SK-N-SH treated with all-trans-retinoic acid at 6 μM for 48 hours (cell line): ENCODE measurements at regions not wholly inside any gene's neighbourhood (a gene's known extent, or its start where the extent isn't known, plus 50 kb on each side); places are given as distances from the start of the nearest gene placed in this dataset.

Experiments used
- ATAC-seq: fragments of 200-7000 bp; cut with Tn5 transposase; 3 replicates; pipeline ENCODE4 v1.9.1; 2020; ENCODE audit warnings: mild to moderate bottlenecking, moderate library complexity
- BACH2 ChIP-seq: fragments of 250-450 bp; sonication (Bioruptor Pico); IDR thresholded peaks from 2 replicates; pipeline ENCODE4 v1.9.0; 2021; ENCODE audit warnings: mild to moderate bottlenecking, borderline replicate concordance
- CSDC2 ChIP-seq: fragments of 250-450 bp; sonication (Bioruptor Pico); IDR thresholded peaks from 2 replicates; pipeline ENCODE4 v1.5.0; 2020; ENCODE audit warnings: mild to moderate bottlenecking, moderate library complexity
- ESRRG ChIP-seq: fragments of 250-450 bp; sonication (Bioruptor Pico); IDR thresholded peaks from 2 replicates; pipeline ENCODE4 v1.6.1; 2021; ENCODE audit warnings: mild to moderate bottlenecking
- GLIS3 ChIP-seq: fragments of 250-450 bp; sonication (Bioruptor Pico); IDR thresholded peaks from 2 replicates; pipeline ENCODE4 v1.5.0; 2020; ENCODE audit warnings: mild to moderate bottlenecking, moderate library complexity
- ISL1 ChIP-seq: fragments of 250-450 bp; sonication (Bioruptor Pico); IDR thresholded peaks from 2 replicates; pipeline ENCODE4 v2.1.2; 2022; ENCODE audit warnings: mild to moderate bottlenecking, moderate library complexity
- OSR1 ChIP-seq: fragments of 250-450 bp; sonication (Bioruptor Pico); IDR thresholded peaks from 2 replicates; pipeline ENCODE4 v1.8.0; 2022; ENCODE audit warnings: moderate library complexity, mild to moderate bottlenecking, inconsistent platforms
- PPARA ChIP-seq: fragments of 250-450 bp; sonication (Bioruptor Pico); IDR thresholded peaks from 2 replicates; pipeline ENCODE4 v1.5.0; 2020; ENCODE audit warnings: mild to moderate bottlenecking, borderline replicate concordance
- RARB ChIP-seq: fragments of 250-450 bp; sonication (Bioruptor Pico); IDR thresholded peaks from 2 replicates; pipeline ENCODE4 v1.8.0; 2021; ENCODE audit warnings: mild to moderate bottlenecking, moderate library complexity
- SNAI2 ChIP-seq: fragments of 250-450 bp; sonication (Bioruptor Pico); IDR thresholded peaks from 2 replicates; pipeline ENCODE4 v1.5.0; 2020; ENCODE audit warnings: mild to moderate bottlenecking, moderate library complexity
- TCF4 ChIP-seq: fragments of 250-450 bp; sonication (Bioruptor Pico); IDR thresholded peaks from 2 replicates; pipeline ENCODE4 v1.8.0; 2021; ENCODE audit warnings: mild to moderate bottlenecking, moderate library complexity, borderline replicate concordance
- TOX ChIP-seq: fragments of 250-450 bp; sonication (Bioruptor Pico); IDR thresholded peaks from 2 replicates; pipeline ENCODE4 v1.8.0; 2021; ENCODE audit warnings: mild to moderate bottlenecking, moderate library complexity, borderline replicate concordance
- ZC3H10 ChIP-seq: fragments of 250-450 bp; sonication (Bioruptor Pico); IDR thresholded peaks from 2 replicates; pipeline ENCODE4 v1.5.1; 2021; ENCODE audit warnings: mild to moderate bottlenecking, moderate library complexity
- ZFP3 ChIP-seq: fragments of 250-450 bp; sonication (Bioruptor Pico); IDR thresholded peaks from 2 replicates; pipeline ENCODE4 v1.5.0; 2020; ENCODE audit warnings: mild to moderate bottlenecking, moderate library complexity
- ZFP30 ChIP-seq: fragments of 450-650 bp; formaldehyde crosslinking; IDR thresholded peaks from 2 replicates; pipeline ENCODE4 v1.5.0; 2022; ENCODE audit warnings: mild to moderate bottlenecking, moderate library complexity
- ZNF565 ChIP-seq: fragments of 450-650 bp; formaldehyde crosslinking; conservative IDR thresholded peaks from 2 replicates; pipeline ENCODE4 v1.5.0; 2020; ENCODE audit warnings: low read depth, mild to moderate bottlenecking, moderate library complexity
- ZNF70 ChIP-seq: fragments of 450-650 bp; formaldehyde crosslinking; IDR thresholded peaks from 2 replicates; pipeline ENCODE4 v1.5.0; 2020; ENCODE audit warnings: mild to moderate bottlenecking, moderate library complexity
- ZNF8 ChIP-seq: fragments of 450-650 bp; formaldehyde crosslinking; IDR thresholded peaks from 2 replicates; pipeline ENCODE4 v1.5.0; 2020; ENCODE audit warnings: mild to moderate bottlenecking, moderate library complexity
- TF ChIP-seq, protein P1 (sequence below): fragments of 250-450 bp; sonication (Bioruptor Pico); IDR thresholded peaks from 2 replicates; pipeline ENCODE4 v1.8.0; 2021; ENCODE audit warnings: low read depth, mild to moderate bottlenecking, moderate library complexity, borderline replicate concordance
- TF ChIP-seq, protein P2 (sequence below): fragments of 250-450 bp; sonication (Bioruptor Pico); IDR thresholded peaks from 2 replicates; pipeline ENCODE4 v1.8.0; 2020; ENCODE audit warnings: mild to moderate bottlenecking, moderate library complexity, borderline replicate concordance
- TF ChIP-seq, protein P3 (sequence below): fragments of 250-450 bp; sonication (Bioruptor Pico); IDR thresholded peaks from 2 replicates; pipeline ENCODE4 v1.5.0; 2020; ENCODE audit warnings: mild to moderate bottlenecking, moderate library complexity
- TF ChIP-seq, protein P4 (sequence below): fragments of 250-450 bp; sonication (Bioruptor Pico); IDR thresholded peaks from 2 replicates; pipeline ENCODE4 v1.5.1; 2021; ENCODE audit warnings: mild to moderate bottlenecking, moderate library complexity
- TF ChIP-seq, protein P5 (sequence below): fragments of 250-450 bp; sonication (Bioruptor Pico); IDR thresholded peaks from 2 replicates; pipeline ENCODE4 v1.5.1; 2020; ENCODE audit warnings: low read depth, mild to moderate bottlenecking, moderate library complexity

DNA sequence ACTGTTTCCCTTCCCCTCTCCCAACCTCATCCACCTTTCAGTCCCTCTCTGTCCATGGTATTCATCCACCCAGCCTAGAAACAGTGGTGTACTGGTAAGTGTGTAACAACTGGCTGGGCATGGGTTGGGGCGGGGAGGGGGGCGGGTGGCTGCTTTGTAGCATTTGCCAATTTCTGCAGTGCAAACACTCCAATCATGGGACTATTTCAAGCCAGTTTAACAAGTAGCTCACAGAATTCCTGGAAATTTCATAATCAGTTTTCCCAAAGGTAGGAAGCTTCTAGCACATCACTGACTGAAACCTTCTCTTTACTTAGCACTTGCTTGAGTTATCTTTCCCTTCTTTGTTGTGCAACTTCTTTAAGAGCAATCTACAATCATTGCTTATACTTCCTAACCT, 100.8 kb upstream of the WASF3 start:
- TF ChIP-seq CSDC2 (CRISPR knock-in tag) (no peak), ZC3H10 (CRISPR knock-in tag) (no peak), ZNF70 (no peak), TCF4 (no peak), BACH2 (no peak), ESRRG (CRISPR knock-in tag) (no peak), ISL1 (CRISPR knock-in tag) (no peak), SNAI2 (CRISPR knock-in tag) (no peak), ZFP3 (CRISPR knock-in tag) (no peak), PPARA (CRISPR knock-in tag) (no peak), ZNF8 (no peak), GLIS3 (CRISPR knock-in tag) (no peak), TOX (no peak)
- TF ChIP-seq, protein P1, sequence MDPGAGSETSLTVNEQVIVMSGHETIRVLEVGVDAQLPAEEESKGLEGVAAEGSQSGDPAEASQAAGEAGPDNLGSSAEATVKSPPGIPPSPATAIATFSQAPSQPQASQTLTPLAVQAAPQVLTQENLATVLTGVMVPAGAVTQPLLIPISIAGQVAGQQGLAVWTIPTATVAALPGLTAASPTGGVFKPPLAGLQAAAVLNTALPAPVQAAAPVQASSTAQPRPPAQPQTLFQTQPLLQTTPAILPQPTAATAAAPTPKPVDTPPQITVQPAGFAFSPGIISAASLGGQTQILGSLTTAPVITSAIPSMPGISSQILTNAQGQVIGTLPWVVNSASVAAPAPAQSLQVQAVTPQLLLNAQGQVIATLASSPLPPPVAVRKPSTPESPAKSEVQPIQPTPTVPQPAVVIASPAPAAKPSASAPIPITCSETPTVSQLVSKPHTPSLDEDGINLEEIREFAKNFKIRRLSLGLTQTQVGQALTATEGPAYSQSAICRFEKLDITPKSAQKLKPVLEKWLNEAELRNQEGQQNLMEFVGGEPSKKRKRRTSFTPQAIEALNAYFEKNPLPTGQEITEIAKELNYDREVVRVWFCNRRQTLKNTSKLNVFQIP (CRISPR knock-in tag): no peak
- TF ChIP-seq, protein P2, sequence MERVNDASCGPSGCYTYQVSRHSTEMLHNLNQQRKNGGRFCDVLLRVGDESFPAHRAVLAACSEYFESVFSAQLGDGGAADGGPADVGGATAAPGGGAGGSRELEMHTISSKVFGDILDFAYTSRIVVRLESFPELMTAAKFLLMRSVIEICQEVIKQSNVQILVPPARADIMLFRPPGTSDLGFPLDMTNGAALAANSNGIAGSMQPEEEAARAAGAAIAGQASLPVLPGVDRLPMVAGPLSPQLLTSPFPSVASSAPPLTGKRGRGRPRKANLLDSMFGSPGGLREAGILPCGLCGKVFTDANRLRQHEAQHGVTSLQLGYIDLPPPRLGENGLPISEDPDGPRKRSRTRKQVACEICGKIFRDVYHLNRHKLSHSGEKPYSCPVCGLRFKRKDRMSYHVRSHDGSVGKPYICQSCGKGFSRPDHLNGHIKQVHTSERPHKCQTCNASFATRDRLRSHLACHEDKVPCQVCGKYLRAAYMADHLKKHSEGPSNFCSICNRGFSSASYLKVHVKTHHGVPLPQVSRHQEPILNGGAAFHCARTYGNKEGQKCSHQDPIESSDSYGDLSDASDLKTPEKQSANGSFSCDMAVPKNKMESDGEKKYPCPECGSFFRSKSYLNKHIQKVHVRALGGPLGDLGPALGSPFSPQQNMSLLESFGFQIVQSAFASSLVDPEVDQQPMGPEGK (CRISPR knock-in tag): no peak
- ATAC-seq: no peak

DNA sequence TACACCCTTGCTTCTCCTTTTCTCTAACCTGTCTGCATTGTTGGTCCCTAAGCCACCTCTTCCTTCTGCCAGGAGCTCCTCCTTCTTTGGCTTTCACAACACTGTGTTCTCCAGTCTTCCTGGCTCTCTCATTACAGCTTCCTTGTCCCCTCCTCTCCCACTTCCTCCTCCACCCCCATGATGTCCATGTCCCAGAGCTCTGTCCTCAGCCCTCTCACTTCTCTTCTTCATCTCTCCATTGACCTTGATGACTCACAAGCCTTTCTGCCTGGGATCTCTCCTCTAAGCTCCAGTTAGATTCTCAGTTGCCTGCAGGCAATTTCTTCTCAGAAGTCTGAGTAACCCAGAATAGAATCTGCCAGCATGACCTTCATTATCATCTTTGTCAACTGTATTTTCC, 100.3 kb upstream of the WASF3 start:
- ATAC-seq: no peak
- TF ChIP-seq, protein P3, sequence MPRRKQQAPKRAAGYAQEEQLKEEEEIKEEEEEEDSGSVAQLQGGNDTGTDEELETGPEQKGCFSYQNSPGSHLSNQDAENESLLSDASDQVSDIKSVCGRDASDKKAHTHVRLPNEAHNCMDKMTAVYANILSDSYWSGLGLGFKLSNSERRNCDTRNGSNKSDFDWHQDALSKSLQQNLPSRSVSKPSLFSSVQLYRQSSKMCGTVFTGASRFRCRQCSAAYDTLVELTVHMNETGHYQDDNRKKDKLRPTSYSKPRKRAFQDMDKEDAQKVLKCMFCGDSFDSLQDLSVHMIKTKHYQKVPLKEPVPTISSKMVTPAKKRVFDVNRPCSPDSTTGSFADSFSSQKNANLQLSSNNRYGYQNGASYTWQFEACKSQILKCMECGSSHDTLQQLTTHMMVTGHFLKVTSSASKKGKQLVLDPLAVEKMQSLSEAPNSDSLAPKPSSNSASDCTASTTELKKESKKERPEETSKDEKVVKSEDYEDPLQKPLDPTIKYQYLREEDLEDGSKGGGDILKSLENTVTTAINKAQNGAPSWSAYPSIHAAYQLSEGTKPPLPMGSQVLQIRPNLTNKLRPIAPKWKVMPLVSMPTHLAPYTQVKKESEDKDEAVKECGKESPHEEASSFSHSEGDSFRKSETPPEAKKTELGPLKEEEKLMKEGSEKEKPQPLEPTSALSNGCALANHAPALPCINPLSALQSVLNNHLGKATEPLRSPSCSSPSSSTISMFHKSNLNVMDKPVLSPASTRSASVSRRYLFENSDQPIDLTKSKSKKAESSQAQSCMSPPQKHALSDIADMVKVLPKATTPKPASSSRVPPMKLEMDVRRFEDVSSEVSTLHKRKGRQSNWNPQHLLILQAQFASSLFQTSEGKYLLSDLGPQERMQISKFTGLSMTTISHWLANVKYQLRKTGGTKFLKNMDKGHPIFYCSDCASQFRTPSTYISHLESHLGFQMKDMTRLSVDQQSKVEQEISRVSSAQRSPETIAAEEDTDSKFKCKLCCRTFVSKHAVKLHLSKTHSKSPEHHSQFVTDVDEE (CRISPR knock-in tag): no peak
- TF ChIP-seq ZNF8 (no peak), ZC3H10 (CRISPR knock-in tag) (no peak), ESRRG (CRISPR knock-in tag) (no peak), RARB (CRISPR knock-in tag) (no peak), ZNF70 (no peak), ISL1 (CRISPR knock-in tag) (no peak), ZFP30 (CRISPR knock-in tag) (no peak), PPARA (CRISPR knock-in tag) (no peak), TOX (no peak), OSR1 (CRISPR knock-in tag) (no peak), ZFP3 (CRISPR knock-in tag) (no peak), BACH2 (no peak), SNAI2 (CRISPR knock-in tag) (no peak), ZNF565 (no peak), CSDC2 (CRISPR knock-in tag) (no peak)
- TF ChIP-seq, protein P4, sequence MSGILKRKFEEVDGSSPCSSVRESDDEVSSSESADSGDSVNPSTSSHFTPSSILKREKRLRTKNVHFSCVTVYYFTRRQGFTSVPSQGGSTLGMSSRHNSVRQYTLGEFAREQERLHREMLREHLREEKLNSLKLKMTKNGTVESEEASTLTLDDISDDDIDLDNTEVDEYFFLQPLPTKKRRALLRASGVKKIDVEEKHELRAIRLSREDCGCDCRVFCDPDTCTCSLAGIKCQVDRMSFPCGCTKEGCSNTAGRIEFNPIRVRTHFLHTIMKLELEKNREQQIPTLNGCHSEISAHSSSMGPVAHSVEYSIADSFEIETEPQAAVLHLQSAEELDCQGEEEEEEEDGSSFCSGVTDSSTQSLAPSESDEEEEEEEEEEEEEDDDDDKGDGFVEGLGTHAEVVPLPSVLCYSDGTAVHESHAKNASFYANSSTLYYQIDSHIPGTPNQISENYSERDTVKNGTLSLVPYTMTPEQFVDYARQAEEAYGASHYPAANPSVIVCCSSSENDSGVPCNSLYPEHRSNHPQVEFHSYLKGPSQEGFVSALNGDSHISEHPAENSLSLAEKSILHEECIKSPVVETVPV (CRISPR knock-in tag): no peak
- TF ChIP-seq, protein P1 (CRISPR knock-in tag): no peak
- TF ChIP-seq, protein P5, sequence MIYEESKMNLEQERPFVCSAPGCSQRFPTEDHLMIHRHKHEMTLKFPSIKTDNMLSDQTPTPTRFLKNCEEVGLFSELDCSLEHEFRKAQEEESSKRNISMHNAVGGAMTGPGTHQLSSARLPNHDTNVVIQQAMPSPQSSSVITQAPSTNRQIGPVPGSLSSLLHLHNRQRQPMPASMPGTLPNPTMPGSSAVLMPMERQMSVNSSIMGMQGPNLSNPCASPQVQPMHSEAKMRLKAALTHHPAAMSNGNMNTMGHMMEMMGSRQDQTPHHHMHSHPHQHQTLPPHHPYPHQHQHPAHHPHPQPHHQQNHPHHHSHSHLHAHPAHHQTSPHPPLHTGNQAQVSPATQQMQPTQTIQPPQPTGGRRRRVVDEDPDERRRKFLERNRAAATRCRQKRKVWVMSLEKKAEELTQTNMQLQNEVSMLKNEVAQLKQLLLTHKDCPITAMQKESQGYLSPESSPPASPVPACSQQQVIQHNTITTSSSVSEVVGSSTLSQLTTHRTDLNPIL (CRISPR knock-in tag): no peak
- TF ChIP-seq, protein P2 (CRISPR knock-in tag): no peak
